Bone marrow (tissue), 2 donors: ENCODE measurements at regions not wholly inside any gene's neighbourhood (a gene's known extent, or its start where the extent isn't known, plus 50 kb on each side); places are given as distances from the start of the nearest gene placed in this dataset.
"Not testable (repeated sequence)": the region's sequence is repeated elsewhere in the genome, so short reads cannot be mapped to it uniquely, and the experiment has no call there.

Source experiments
- DNase-seq, 2 donors: peaks; one replicate each; lab custom pipeline; 2025; lab: John Stamatoyannopoulos, UW

DNA sequence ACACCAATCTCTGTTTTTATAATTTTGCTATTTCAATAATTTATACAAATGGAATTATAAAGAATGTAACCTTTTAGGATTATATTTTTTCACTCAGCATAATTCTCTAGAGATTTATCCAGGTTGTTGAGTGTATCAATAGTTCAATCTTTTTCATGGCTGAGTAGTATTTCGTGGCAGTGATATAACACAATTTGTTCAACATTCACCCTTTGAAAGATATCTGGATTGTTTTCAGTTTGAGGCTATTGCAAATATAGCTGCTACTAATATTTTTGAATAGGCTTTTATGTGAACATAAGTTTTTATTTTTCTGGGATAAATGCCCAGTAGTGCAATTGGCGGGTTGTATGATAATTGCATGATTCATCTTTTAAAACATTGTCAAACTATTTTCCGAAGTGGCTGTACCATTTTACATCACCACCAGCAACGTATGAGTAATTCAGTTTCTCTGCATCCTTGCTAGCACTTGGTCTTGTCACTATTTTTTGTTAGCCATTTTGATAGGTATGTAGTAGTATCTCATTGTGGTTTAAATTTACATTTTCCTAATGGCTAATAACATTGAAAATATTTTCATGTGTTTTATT is 55.6 kb upstream of the ABCD3 start:
- DNase-seq: no peak

DNA sequence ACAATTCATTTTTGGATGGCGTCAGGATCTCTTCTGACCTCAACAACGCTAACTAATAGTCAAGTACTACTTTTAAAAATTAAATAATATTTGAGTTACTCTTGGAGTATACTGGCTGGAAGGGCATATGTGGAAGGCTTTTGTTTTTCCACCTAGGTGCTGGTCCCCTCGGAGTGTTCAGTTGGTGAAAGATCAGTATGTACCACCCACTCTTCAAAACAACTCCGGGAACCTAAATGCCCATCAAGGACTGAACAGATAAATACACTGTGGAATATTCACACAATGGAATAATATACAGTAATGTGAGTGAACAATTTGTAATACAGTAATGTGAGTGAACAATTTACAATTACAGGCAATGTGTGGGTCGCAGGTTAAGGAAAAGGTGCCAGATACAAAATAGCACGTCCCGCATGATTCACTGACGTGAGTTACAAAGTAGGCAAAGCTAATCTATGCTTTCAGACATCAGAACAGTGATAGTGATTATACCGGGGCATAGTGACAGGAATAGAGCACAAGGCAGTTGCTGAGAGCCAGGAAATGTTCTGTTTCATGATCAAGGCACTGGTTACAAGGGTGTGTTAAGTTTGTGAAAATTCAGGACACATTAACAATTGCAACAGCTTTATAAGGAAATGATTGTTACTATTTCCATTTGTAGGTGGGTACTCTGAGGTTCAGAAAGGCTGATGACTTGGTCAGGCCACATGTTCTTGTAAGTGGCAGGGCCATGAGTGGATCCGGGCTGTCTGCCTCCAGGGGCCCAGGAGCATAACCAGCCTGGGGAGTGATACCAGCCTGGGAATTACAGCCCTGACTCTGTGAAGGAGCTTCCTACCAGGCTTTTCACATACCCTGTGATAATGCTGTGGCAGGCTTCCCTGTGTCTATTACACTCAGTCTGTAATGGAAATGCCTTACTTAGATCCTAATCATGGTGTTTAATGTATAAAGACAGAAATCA is 59.3 kb upstream of the ABCD3 start:
- no peak for DNase-seq

DNA sequence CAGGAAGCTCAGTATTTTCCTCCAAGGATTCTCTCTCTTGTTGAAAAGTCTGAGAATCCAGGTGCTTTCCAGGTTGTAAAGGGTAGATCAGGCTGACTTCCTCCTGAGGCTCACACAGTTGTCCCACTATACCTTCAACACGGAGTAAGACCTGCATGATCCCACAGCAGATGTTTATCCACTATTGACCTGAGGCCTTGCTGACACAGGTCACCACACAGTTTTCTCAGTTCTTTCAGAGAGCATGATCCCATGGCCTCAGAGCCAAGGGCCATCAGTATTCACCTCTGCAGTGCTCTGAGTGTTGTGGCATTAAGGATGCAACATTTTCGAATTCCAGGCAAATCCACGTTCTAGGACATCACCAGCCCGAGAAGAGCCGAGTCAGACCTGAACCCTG is 60.5 kb upstream of the ABCD3 start:
- no peak for DNase-seq

DNA sequence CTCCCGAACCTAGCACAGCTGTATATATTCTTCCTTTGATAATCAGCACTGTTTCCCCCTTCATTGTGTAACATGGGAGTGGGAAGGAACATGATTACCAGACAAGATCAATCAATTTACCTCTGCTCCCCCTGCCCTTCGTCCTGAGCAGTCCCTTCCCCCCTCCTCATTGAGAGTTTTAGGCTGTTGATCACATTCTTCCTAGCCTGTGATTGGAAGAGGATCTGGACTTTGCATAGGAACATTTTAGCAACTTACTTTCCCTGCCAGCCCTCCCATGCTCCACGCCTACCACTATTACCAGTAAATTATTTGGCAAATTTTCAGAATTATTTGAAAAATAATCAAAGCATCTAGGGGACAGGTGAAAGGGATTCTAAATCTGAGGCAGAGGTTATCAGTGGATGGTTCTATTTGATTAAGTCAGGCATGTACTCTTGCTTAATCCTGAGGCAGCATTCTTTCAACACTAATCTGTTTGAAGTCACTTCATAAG is 62.7 kb upstream of the ABCD3 start:
- DNase-seq: no peak

DNA sequence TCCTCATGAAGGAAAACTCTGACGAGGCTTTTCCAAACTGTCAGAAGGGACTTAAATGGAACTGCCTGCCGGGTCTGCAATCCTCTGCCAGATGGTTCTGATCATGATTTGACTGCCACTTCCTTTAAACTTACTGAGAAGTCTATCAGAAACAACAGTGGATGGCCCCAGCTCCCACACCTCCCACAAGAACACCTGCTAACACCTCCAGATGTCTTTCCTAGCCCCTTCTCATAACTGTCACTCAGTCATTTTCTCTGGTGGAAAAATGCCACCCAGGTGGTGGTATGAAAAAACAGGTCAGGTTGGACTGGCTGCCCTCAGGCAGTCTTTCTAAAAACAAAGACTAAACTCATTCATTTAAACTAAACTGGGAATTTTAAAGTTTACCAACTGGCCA is 66.7 kb upstream of the ABCD3 start:
- DNase-seq: no peak

DNA sequence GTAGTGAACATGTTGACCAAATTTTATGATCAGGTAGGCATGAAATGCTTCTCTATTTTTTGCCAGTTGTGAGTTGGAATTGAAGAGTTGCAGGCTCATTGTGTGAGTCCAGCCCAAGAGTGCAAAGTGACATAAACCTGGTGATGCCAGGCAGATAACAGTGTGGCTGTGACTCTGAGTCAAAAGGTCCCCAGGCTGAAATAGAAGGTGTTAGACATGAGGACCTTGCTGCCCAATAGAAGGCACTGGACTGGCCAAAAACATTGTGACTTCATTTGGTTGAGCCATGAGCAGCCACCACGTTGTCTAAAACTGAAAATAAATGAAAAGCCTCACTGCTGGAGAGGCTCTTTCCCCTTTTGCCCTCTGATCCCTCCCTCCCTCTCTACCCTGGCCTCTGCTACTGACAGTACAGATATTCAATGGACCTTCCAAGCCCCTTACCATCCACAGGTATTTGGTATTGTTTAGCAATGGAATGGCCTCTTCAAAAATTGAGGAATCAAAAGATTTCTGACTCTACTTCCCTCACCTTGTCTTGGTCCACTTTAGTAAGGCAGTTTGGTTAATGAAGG is 67.8 kb upstream of the ABCD3 start:
- no peak for DNase-seq

DNA sequence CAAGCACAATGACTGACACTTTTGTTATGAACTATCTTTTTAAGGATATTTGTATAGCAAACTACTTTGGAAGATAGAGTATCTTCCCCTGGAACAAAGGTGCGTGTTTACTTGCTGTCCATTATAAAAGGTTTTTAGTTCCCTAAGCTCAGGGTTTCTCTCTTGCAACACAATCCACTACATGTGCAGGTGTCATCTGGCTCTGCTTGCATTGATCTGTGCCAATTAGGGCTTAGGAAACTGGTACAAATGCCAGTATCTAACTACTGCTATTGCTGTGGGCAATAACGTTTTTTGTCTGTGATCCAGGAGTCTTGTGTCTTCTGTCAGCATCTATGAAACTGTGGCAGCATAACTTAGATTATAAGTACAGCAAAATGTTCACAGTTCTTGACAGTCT is 68.3 kb upstream of the ABCD3 start:
- DNase-seq: no peak

DNA sequence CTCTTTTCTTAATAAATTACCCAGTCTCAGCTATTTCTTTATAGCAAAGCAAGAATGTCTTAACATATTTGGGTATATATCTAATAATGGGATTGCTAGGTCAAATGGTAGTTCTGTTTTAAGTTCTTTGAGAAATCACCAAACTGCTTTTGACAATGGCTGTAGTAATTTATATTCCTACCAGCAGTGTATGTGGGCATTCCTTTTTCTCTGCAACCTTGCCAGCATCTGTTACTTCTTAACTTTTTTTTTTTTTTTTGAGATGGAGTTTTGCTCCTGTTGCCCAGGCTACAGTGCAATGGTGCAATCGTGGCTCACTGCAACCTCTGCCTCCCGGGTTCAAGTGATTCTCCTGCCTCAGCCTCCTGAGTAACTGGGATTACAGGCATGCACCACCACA is 69.8 kb upstream of the ABCD3 start:
- not testable (repeated sequence) for DNase-seq

DNA sequence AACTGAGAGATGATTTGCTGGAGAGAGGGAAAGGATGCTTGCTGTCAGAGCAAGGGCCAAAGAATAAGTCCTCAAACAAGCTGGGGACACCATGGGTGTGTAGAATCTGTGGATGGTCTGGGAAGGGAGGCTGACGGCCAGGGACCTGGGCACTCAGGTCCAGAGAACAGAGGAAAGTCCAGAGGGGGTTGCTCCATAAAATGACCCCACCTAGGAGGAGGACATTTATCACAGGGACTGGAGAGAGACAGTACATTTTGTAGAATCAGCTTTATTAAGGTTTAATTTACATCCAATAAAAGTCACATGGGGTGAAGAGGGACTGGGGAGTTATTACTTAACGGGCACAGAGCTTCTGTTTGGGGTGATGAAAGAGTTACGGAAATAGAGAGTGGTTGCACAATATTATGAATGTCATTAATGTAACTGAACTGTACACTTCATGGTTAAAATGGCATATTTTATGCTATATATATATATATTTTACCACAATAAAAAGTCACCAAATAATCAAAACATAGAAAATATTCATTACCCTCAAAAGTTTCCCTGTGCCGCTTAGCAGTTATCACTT is 73.0 kb upstream of the ABCD3 start:
- DNase-seq: no peak

DNA sequence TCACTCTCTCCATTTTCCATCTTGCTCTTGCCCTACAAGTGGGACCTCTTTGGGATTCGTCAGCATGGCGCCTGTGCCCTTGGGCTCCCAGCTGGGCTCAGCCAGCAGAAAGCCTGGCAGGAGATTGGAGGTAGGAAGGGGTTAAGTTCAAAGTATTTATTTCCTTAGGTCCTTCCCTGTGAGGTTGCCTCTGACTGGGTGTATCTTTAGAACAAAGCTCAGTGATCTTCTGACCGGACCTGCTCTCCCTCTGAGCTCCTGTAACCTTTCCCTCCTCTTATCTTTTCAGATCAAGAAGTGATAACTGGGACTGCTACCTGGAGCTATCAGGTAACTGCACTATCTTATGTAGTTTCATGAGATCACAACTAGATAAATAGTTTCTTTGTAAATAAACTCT is 75.8 kb upstream of the ABCD3 start:
- DNase-seq: no peak

DNA sequence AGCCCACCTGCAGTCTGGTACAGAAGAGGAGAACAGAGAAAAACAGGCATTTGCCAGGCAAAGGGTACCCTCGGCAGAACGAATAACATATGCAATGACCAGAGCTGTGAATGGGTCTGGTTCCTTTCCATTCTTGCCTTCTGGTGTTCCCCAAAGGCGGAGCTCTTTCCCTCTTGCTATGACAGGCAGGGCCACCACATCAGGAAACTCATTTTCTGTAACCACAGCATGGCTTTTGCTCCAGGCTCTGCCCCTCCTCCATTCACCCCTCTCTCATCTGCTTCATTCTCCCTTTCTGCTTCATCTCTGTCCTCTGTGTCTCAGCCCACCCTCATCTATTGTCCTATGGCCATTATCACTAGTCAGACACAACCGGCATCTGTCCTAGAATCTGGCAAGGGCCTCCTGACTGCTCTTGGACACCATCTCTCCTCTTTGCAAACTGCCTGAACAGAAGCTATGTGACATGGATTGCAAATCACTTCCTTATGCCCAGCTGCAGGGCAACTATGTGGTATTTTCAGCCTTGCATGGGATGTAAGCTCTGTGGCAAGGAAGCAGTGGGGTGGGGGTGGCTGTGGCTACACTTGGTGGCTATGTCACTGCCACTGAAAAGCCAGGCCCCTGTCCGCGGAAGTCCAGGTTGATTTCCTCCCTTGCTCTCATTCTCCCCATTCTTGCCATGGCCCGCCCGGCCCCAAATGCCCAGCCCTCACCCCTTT is 78.8 kb upstream of the ABCD3 start:
- no peak for DNase-seq

DNA sequence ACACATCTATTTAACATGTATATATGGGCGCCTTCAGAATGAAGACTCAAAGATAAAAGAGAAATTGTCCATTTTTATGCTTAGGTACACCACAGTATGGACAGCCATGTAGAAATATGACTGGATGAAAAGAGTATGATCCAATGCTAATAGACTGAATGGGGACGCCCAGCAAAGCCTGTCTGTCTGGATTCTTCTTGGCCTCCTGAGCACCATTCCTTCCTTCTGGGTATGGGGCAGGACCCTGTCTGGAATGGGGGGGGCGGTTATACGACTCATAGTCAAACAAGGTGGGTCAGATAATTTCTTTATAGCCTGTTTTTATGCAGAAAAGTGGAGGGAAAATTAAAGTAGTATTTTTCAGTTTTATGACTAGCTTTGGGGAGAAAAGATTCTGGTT is 81.2 kb upstream of the ABCD3 start:
- DNase-seq: no peak

DNA sequence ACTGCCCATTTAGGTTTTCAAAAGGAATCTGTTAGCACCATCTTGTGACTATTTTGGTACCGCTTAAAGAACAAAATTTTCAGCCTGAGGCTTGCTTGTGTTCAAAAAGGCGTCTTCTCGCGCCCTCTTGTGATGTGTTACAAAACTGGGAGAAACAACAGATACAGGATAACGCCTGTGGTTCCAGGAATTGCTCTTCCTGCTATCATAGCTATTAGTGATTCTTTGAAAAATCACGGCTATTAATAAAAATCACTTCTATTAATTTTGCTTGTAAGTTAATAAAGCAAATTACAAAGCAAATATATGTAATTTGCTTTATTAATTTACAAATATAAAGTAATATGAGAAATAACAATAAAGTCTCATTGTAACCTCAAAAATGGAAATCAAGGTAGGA is 82.2 kb upstream of the ABCD3 start:
- peak in 1 of 2 donors; percentile 45 for DNase-seq

DNA sequence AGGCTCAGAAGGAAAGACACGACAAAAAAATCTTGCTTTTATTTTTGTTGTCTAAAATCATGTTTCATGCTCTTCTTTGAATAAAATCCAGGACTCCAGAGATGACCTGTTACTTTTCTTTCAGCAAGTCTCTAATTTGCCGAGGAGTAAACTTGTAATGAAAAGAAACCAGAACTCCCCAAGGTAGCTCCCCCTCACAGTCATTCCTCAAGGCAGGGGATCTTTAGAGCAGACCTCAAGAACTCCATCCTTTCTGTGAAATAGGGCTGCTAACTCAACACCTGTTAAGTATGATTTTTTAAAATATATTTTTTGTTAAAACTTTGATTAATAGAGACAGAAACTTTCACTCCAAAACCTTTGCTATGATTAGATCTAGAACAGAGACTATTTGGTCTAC is 82.7 kb upstream of the ABCD3 start:
- DNase-seq: no peak

DNA sequence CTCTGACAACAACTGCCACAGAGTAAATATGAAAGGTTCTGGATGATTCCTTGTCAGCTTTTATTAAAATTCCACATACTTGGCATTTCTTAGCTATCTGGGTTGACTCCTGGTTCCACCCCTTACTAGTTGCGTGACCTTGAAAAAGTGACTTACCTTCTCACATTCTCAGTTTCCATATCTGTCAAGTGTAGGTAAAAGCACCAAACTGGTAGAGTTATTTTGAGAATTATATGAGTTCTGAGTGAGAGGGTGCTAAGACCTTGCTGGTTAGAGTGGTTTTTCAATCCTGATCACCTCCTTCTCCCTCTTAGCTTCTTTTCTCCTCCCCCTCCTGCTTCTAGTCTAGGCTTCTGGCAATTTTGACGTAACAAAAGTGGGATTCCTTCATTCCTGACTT is 83.4 kb upstream of the ABCD3 start:
- no peak for DNase-seq

DNA sequence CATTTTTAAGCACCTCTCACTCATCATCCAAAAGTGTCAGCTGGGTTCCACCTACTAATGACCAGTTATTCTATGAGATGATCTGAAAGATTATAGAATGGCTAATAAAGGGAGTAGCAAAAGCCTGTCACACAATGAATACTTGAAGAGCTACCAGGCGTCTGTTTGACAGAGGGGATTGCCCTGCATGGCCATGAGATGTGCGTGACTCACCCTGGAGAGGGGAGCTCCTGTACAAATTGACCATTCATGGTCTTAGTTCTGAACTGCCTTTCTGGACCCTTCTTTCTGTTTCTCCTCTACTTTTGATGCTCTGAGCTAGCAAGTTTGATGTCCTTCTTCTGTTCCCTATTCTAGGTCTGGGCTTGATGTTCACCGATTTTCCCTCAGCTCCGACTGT is 85.2 kb upstream of the ABCD3 start:
- DNase-seq: no peak

DNA sequence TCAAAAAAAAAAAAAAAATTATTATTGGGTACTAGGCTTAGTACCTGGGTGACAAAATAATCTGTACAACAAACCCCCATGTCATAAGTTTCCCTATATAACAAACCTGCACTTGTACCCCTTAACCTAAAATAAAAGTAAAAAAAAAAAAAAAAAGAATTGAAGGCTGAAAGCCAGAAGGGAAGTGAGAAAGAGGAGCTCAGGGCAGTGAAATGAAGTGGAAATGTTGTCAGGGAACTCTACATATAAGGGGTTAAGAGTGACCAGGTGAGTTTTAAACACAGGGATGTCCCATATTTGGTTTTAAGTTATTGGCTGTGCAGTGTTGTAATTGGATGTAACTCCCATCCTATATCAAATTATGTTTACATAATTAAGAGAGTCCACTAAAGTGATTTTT is 85.7 kb upstream of the ABCD3 start:
- DNase-seq: no peak

DNA sequence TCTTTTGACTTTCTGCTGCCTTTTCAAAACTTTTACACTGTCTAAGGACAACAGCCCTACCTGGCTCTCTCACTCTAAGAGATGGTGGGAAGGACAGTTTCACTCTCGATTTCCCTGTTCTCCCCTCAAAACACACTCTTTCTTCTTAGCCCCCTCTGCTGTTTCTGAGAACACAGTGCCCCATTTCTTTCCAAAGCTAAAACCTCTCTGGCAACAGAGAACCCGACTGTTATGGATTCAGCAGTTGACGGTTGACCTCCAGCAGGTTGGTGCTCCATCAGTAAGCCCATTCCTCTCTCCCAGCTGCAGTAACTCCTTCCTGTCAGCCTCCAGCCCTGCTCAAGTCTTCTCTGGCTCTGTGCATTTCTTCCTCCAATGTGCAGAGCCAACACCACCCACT is 88.2 kb upstream of the ABCD3 start:
- no peak for DNase-seq

DNA sequence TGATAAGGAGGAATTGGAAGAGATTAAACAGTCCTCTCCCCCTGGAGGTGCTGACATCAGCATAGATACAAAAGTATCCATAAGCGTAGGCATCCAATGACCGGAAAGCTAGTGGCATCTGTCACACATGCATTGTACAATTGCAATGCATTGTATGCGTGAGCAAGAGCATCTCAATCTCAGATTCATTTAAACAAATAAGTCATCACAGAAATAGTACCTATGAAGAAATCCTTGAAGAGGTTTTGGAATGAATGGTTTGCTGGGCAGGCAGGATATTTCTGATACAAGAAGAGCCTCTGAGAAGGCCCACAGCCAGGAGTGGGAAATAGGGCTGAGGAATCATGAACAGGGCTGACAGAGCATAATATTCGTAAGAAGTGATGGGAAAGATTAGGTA is 88.9 kb upstream of the ABCD3 start:
- no peak for DNase-seq

DNA sequence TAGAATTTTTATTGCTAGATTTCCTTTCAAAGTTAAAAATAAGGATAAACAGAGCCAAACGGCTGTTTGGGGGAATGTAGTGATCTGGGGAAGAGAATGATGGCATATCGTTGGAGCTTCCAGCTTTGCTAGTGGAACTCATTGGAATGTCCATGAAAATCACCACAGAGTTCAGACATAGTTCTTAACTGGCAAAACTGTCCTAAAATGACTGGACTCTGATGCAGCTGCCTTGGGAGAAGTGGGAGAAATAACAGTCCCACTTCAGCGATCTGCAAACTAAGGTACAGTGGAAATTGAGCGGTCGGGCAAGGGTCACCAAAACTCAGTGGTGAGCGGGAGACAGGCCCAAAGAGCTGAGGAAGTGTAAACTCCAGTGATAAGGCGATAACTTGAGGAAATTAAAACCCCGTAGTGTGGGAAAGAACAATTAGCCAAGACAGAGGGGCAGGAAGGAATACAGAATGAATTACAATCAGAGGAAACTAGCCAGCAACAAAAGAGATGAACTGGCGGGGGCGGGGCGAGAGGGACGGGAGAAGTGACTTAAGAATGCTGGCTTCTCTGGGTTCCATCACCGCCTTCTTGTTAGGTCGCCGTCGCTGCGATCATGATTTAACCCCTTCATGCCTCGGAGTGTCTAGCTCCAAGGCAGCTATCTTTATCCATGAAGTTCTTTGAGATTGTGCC is 89.8 kb upstream of the ARHGAP29 start:
- no peak for DNase-seq

DNA sequence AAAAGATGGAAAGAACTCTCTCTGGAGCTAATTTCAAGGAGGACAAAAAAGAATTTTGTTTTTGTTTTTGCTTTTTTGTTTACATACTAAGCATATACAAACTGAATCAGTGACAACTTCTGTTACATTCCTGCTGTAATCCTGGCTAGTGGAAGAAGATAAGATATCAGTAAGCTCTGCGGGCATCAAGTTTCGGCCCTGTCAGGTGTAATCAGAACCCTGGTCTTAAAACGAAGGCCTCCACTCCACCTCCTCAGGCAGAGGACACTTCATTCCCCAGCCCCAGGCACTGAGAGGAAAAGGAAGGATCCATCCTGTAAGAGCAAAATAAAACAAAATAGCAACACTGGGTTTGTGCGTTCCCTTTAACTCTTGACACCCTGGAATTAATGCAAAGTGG is 88.9 kb upstream of the ARHGAP29 start:
- no peak for DNase-seq
